Kidney (tissue), 13 donors: ENCODE measurements at regions not wholly inside any gene's neighbourhood (a gene's known extent, or its start where the extent isn't known, plus 50 kb on each side); places are given as distances from the start of the nearest gene placed in this dataset.
"Not testable (repeated sequence)": the region's sequence is repeated elsewhere in the genome, so short reads cannot be mapped to it uniquely, and the experiment has no call there.

ENCODE experiments used
- DNase-seq, 5 donors: peaks; one replicate each; pipeline ENCODE4 v3.0.0-alpha.2; 2013 to 2020
- FAIRE-seq: peaks from 2 replicates; lab custom pipeline; 2012; peaks lifted over from hg19 to GRCh38; lab: Jason Lieb, UNC
- H3K27ac ChIP-seq, 2 donors: one replicate each; pipeline ENCODE4 v1.7.0; 2013; ENCODE audit warnings: low read depth in 2 of 2, low read length in 2 of 2, inconsistent platforms in 1 of 2
- H3K27me3 ChIP-seq: one replicate; pipeline ENCODE4 v1.7.1; 2013; ENCODE audit warnings: low read length, inconsistent platforms; ENCODE audit not compliant: control insufficient read depth, insufficient read depth
- H3K36me3 ChIP-seq, 3 donors: one replicate each; pipeline versions ENCODE4 v1.7.0 to v1.7.1; 2013; ENCODE audit warnings: low read length in 3 of 3, control low read depth in 1 of 3, inconsistent platforms in 1 of 3; ENCODE audit not compliant: insufficient read depth in 3 of 3, control insufficient read depth in 2 of 3
- H3K4me1 ChIP-seq, 3 donors: one replicate each; pipeline versions ENCODE4 v1.7.0 to v1.7.1; 2013; ENCODE audit warnings: low read length in 3 of 3, inconsistent platforms in 1 of 3, low read depth in 1 of 3; ENCODE audit not compliant: control insufficient read depth in 2 of 3, insufficient read depth in 2 of 3
- H3K4me3 ChIP-seq, 3 donors: one replicate each; pipeline versions ENCODE4 v1.7.0 to v1.8.1; 2013; ENCODE audit warnings: low read length in 3 of 3, control low read depth in 1 of 3, inconsistent platforms in 1 of 3
- H3K9ac ChIP-seq, 3 donors: one replicate each; pipeline versions ENCODE4 v1.7.0 to v1.7.1; 2013; ENCODE audit warnings: low read length in 3 of 3, control low read depth in 1 of 3, inconsistent platforms in 1 of 3
- H3K9me3 ChIP-seq, 3 donors: one replicate each; pipeline versions ENCODE4 v1.7.0 to v1.7.1; 2013; ENCODE audit warnings: low read length in 3 of 3, control low read depth in 1 of 3, inconsistent platforms in 1 of 3; ENCODE audit not compliant: control insufficient read depth in 2 of 3, insufficient read depth in 1 of 3
- CTCF ChIP-seq: IDR thresholded peaks from 3 replicates; pipeline ENCODE4 v1.5.1; 2012; ENCODE audit warnings: mild to moderate bottlenecking, moderate library complexity, borderline replicate concordance; ENCODE audit not compliant: insufficient read depth; ENCODE audit errors: extremely low read depth
- intact Hi-C: fragments of 100-400 bp; cut with DNase I; formaldehyde crosslinking; loops from one replicate; pipeline ENCODE4 v1.11.1; 2022
- donor health status: control.
- donor health status: control.
- donor health status: control.
- donor health status: control.
- donor health status: control.
- donor health status: DM: yes; HTN: yes; CAD: no.
- donor health status: Normal renal cell carcinoma (clear cell type).

GRCh38 chrX:140034916-140035315 lies 69.6 kb upstream of the CXorf66 start:
- Histone ChIP-seq H3K9me3 (no peaks in the 10 kb centered on the region), H3K27ac (no peak overlapping the region), H3K9ac (no peak overlapping the region), H3K4me3 (no peak overlapping the region), H3K27me3 (no peaks in the 10 kb centered on the region), H3K36me3 (no peaks in the 10 kb centered on the region), H3K4me1 (no peaks in the 10 kb centered on the region)
- no peak for TF ChIP-seq CTCF
- intact Hi-C loops = no loop called here
- DNase-seq (no peak), FAIRE-seq (no peak)

GRCh38 chrX:140022482-140022881 lies 57.2 kb upstream of the CXorf66 start:
- FAIRE-seq = no peak
- Histone ChIP-seq H3K27me3 (no peaks in the 10 kb centered on the region), H3K36me3 (no peaks in the 10 kb centered on the region), H3K27ac (no peak overlapping the region), H3K4me1 (no peaks in the 10 kb centered on the region), H3K9me3 (no peaks in the 10 kb centered on the region), H3K4me3 (no peak overlapping the region), H3K9ac (no peak overlapping the region)
- TF ChIP-seq CTCF = no peak
- DNase-seq = peak in 2 of 5 donors; percentile 14 to 16
- intact Hi-C loops = no loop called here

- FAIRE-seq, H3K4me3 ChIP-seq, H3K36me3 ChIP-seq, H3K27me3 ChIP-seq, H3K4me1 ChIP-seq, H3K27ac ChIP-seq, H3K9me3 ChIP-seq, H3K9ac ChIP-seq, intact Hi-C loops, DNase-seq: not testable (repeated sequence)
These were observed 53.8 kb upstream of the CXorf66 start for GRCh38 chrX:140019134-140019533.
